Fibroblast of pulmonary artery (primary cell): ENCODE measurements at regions not wholly inside any gene's neighbourhood (a gene's known extent, or its start where the extent isn't known, plus 50 kb on each side); places are given as distances from the start of the nearest gene placed in this dataset.

ENCODE experiments used
- DNase-seq: peaks from one replicate; pipeline ENCODE4 v3.0.0-alpha.2; 2010; ENCODE audit warnings: low read depth
- H3K4me3 ChIP-seq: replicated peaks from 2 replicates; pipeline ENCODE4 v1.5.1; 2011; ENCODE audit warnings: low read depth, mild to moderate bottlenecking, control low read depth, low read length, moderate library complexity
- CTCF ChIP-seq: IDR thresholded peaks from 2 replicates; pipeline ENCODE4 v1.5.1; 2011; ENCODE audit warnings: mild to moderate bottlenecking, control low read depth, low read length, inconsistent platforms; ENCODE audit errors: missing control alignments

GRCh38 chr1:185627761-185628501, 106.3 kb upstream of the HMCN1 start:
- H3K4me3 ChIP-seq = no peak overlapping the region
- no peak for TF ChIP-seq CTCF
- DNase-seq = no peak

GRCh38 chr1:185627171-185627570, 107.0 kb upstream of the HMCN1 start:
- H3K4me3 ChIP-seq = no peak overlapping the region
- DNase-seq = no peak
- TF ChIP-seq CTCF = no peak

GRCh38 chr1:185626344-185626743, 107.8 kb upstream of the HMCN1 start:
- no peak for TF ChIP-seq CTCF
- no peak overlapping the region for H3K4me3 ChIP-seq
- no peak for DNase-seq

- H3K4me3 ChIP-seq = no peak overlapping the region
- no peak for TF ChIP-seq CTCF
- no peak for DNase-seq
These were observed 123.2 kb upstream of the HMCN1 start for GRCh38 chr1:185610954-185611353.

- no peak for DNase-seq
- TF ChIP-seq CTCF = no peak
- no peak overlapping the region for H3K4me3 ChIP-seq
These were observed 126.0 kb upstream of the HMCN1 start for GRCh38 chr1:185608177-185608576.

- TF ChIP-seq CTCF = no peak
- H3K4me3 ChIP-seq = no peak overlapping the region
- no peak for DNase-seq
These were observed 131.0 kb upstream of the HMCN1 start for GRCh38 chr1:185603158-185603557.

GRCh38 chr1:185601189-185601588, 133.0 kb upstream of the HMCN1 start:
- no peak overlapping the region for H3K4me3 ChIP-seq
- TF ChIP-seq CTCF = no peak
- no peak for DNase-seq
